BJ (cell line): ENCODE measurements at regions not wholly inside any gene's neighbourhood (a gene's known extent, or its start where the extent isn't known, plus 50 kb on each side); places are given as distances from the start of the nearest gene placed in this dataset.

Source experiments
- CTCF ChIA-PET: fragments of 350-600 bp; formaldehyde crosslinking; extraction: SDS; loops from one replicate; lab custom pipeline; 2021; ENCODE audit warnings: antibody characterized with exemption, inconsistent platforms; lab: Yijun Ruan, JAX
- POLR2A ChIA-PET: fragments of 300-600 bp; sonication (Branson Sonifier 250); formaldehyde crosslinking; extraction: SDS; loops from one replicate; lab custom pipeline; 2021; ENCODE audit warnings: antibody characterized with exemption; lab: Charles Lee
- DNase-seq: peaks from one replicate; pipeline ENCODE4 v3.0.0-alpha.2; 2011; ENCODE audit warnings: low read depth
- H3K27me3 ChIP-seq: 2 replicates; pipeline ENCODE4 v1.6.0; 2011; ENCODE audit warnings: low read length; ENCODE audit not compliant: control insufficient read depth, insufficient read depth
- H3K36me3 ChIP-seq: 2 replicates; pipeline ENCODE4 v1.5.1; 2011; ENCODE audit warnings: low read length; ENCODE audit not compliant: control insufficient read depth, insufficient read depth
- H3K4me3 ChIP-seq: 2 replicates; pipeline ENCODE4 v1.5.1; 2011; ENCODE audit warnings: low read depth, mild to moderate bottlenecking, control low read depth, low read length
- CTCF ChIP-seq: IDR thresholded peaks from 2 replicates; pipeline ENCODE4 v1.5.1; 2011; ENCODE audit warnings: low read depth, mild to moderate bottlenecking, control low read depth, inconsistent platforms, low read length, moderate library complexity; ENCODE audit not compliant: insufficient read depth

GRCh38 chrX:455199-455598 is 68.5 kb upstream of the PPP2R3B start:
- DNase-seq = no peak
- CTCF ChIA-PET = no interaction called here
- no peaks in the 10 kb centered on the region for H3K36me3 ChIP-seq
- TF ChIP-seq CTCF = no peak
- H3K27me3 ChIP-seq = no peaks in the 10 kb centered on the region
- POLR2A ChIA-PET = no interaction called here
- no peak overlapping the region for H3K4me3 ChIP-seq

DNA sequence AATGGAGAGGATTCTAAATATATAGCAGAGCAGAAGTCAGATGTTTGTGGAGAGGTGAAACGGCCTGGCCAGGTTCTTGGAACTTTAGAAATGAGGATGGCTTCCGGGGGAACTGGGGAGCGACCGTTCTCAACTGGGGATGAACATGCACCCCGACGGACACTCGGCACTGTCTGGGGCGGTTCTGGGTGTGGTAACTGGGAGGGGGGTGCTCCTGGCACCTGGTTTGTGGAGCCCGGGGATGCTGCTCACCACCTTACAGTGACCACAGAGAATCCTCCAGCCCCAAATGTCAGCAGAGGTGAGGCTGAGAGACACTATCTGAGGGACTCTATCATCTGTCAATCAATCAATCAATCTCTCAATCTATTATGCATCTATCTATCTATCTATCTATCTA is 69.0 kb upstream of the PPP2R3B start:
- no peak for DNase-seq
- H3K4me3 ChIP-seq = no peak overlapping the region
- ChIA-PET POLR2A (no interaction called here), CTCF (no interaction called here)
- TF ChIP-seq CTCF = no peak
- H3K36me3 ChIP-seq = no peaks in the 10 kb centered on the region
- H3K27me3 ChIP-seq = no peaks in the 10 kb centered on the region

DNA sequence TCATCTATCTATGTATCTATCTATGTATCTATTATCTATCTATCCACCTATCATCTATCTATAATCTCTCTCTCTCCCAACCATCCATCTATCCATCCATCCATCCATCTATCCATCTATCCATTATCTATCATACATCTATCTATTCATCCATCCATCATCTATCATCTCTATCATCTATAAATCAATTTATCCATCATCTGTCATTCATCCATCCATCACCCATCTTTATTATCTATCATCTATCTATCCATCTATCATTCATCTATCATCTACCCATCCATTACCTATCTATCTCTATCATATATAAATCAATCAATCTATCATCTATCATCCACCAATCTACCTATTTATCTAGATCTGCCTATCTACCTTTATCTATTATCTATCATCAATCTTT is 69.4 kb upstream of the PPP2R3B start:
- no peak for TF ChIP-seq CTCF
- Histone ChIP-seq H3K36me3 (no peaks in the 10 kb centered on the region), H3K4me3 (no peak overlapping the region), H3K27me3 (no peaks in the 10 kb centered on the region)
- DNase-seq = no peak
- ChIA-PET CTCF (no interaction called here), POLR2A (no interaction called here)

DNA sequence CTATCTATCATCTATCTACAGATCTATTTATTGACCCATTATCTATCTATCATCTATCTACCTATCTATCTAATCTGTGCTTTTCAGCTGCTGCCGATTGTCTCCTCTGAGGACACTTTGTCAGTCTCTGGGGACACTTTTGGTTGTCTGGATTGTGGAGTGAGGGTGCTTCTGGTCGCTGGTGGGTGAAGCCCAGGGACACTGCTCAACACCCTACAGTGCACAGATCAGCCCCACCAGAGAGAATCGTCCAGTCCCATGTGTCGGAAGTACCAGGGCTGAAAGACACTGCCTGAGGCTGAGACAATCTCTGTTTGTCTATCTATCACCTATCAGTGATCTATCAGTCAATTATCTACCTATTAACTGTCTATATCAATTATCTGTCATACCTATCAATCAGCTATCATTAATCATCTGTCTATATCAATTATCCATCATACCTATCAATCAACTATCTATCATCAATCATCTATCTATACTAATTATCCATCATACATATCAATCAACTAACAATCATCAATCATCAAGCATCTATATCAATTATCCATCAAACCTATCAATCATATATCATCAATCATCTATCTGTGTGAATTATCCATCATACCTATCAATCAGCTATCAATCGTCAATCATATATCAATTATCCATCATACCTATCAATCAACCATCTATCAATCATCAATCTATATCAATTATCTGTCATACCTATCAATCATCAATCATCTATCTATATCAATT is 70.0 kb upstream of the PPP2R3B start:
- no peak for TF ChIP-seq CTCF
- no peaks in the 10 kb centered on the region for H3K27me3 ChIP-seq

DNA sequence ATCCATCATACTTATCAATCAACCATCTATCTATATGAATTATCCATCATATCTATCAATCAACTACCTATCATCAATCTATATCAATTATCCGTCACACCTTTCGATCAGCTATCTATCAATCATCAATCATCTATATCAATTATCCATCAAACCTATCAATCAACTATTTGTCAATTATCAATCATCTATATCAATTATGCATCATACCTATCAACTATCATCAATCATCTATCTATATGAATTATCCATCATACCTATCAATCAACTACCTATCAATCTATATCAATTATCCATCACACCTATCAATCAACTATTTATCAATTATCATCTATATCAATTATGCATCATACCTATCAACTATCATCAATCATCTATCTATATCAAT is 70.6 kb upstream of the PPP2R3B start:
- DNase-seq = no peak
- H3K4me3 ChIP-seq = no peak overlapping the region
- ChIA-PET CTCF (no interaction called here), POLR2A (no interaction called here)
- TF ChIP-seq CTCF = no peak
- H3K27me3 ChIP-seq = no peaks in the 10 kb centered on the region
- H3K36me3 ChIP-seq = no peaks in the 10 kb centered on the region

More for the DNA sequence above, 70.0 kb upstream of the PPP2R3B start:
- ChIA-PET CTCF (no interaction called here), POLR2A (no interaction called here)
- Histone ChIP-seq H3K4me3 (no peak overlapping the region), H3K36me3 (no peaks in the 10 kb centered on the region)
- no peak for DNase-seq
